ENCODE measurements at regions not wholly inside any gene's neighbourhood (a gene's known extent, or its start where the extent isn't known, plus 50 kb on each side); places are given as distances from the start of the nearest gene placed in this dataset.

GRCh38 chr5:29878599-29878998 lies 1314.9 kb upstream of the CDH6 start:
- TF ChIP-seq CTCF (IDR thresholded peaks at IDR 0.05; ENCODE audit: extremely low read depth, insufficient read depth, missing control alignments) = no peak
- no peak for DNase-seq (ENCODE audit: low spot score)
- in situ Hi-C loops (cut with MboI; ENCODE audit: low pct_unique_long_range_greater_than_20kb, low sequenced_read_pairs, unreplicated experiment) = no loop called here

- TF ChIP-seq CTCF (IDR thresholded peaks at IDR 0.05; ENCODE audit: extremely low read depth, insufficient read depth, missing control alignments) = no peak
- DNase-seq (ENCODE audit: low spot score) = no peak
- in situ Hi-C loops (cut with MboI; ENCODE audit: low pct_unique_long_range_greater_than_20kb, low sequenced_read_pairs, unreplicated experiment) = no loop called here
Measured at GRCh38 chr5:29867155-29867554, 1326.3 kb upstream of the CDH6 start.

GRCh38 chr5:29853711-29854220 lies 1339.7 kb upstream of the CDH6 start:
- DNase-seq (ENCODE audit: low spot score) = no peak
- no peak for TF ChIP-seq CTCF (IDR thresholded peaks at IDR 0.05; ENCODE audit: extremely low read depth, insufficient read depth, missing control alignments)
- in situ Hi-C loops (cut with MboI; ENCODE audit: low pct_unique_long_range_greater_than_20kb, low sequenced_read_pairs, unreplicated experiment) = no loop called here

- no peak for TF ChIP-seq CTCF (IDR thresholded peaks at IDR 0.05; ENCODE audit: extremely low read depth, insufficient read depth, missing control alignments)
- DNase-seq (ENCODE audit: low spot score) = no peak
- in situ Hi-C loops (cut with MboI; ENCODE audit: low pct_unique_long_range_greater_than_20kb, low sequenced_read_pairs, unreplicated experiment) = no loop called here
Measured at GRCh38 chr5:29852329-29852728, 1341.2 kb upstream of the CDH6 start.

GRCh38 chr5:29845206-29845605 lies 1348.3 kb upstream of the CDH6 start:
- no peak for TF ChIP-seq CTCF (IDR thresholded peaks at IDR 0.05; ENCODE audit: extremely low read depth, insufficient read depth, missing control alignments)
- in situ Hi-C loops (cut with MboI; ENCODE audit: low pct_unique_long_range_greater_than_20kb, low sequenced_read_pairs, unreplicated experiment) = no loop called here

GRCh38 chr5:29833394-29833793 lies 1360.1 kb upstream of the CDH6 start:
- no peak for DNase-seq (ENCODE audit: low spot score)
- no peak for TF ChIP-seq CTCF (IDR thresholded peaks at IDR 0.05; ENCODE audit: extremely low read depth, insufficient read depth, missing control alignments)
- in situ Hi-C loops (cut with MboI; ENCODE audit: low pct_unique_long_range_greater_than_20kb, low sequenced_read_pairs, unreplicated experiment) = no loop called here

More at GRCh38 chr5:29845206-29845605, 1348.3 kb upstream of the CDH6 start:
- no peak for DNase-seq (ENCODE audit: low spot score)

GRCh38 chr5:29822521-29822920 lies 1371.0 kb upstream of the CDH6 start:
- DNase-seq (ENCODE audit: low spot score) = no peak
- in situ Hi-C loops (cut with MboI; ENCODE audit: low pct_unique_long_range_greater_than_20kb, low sequenced_read_pairs, unreplicated experiment) = no loop called here
- no peak for TF ChIP-seq CTCF (IDR thresholded peaks at IDR 0.05; ENCODE audit: extremely low read depth, insufficient read depth, missing control alignments)
